WTC11 (cell line): ENCODE measurements at regions not wholly inside any gene's neighbourhood (a gene's known extent, or its start where the extent isn't known, plus 50 kb on each side); places are given as distances from the start of the nearest gene placed in this dataset.

Source experiments
- ATF3 ChIP-seq: sonication (generic); formaldehyde crosslinking; conservative IDR thresholded peaks from 2 replicates; pipeline ENCODE4 v1.8.1; 2022; ENCODE audit warnings: mild to moderate bottlenecking, missing genetic modification reagents
- NR2C2 ChIP-seq: sonication (generic); formaldehyde crosslinking; IDR thresholded peaks from 2 replicates; pipeline ENCODE4 v1.8.0; 2022; ENCODE audit warnings: mild to moderate bottlenecking, missing genetic modification reagents
- TF ChIP-seq, protein P1 (sequence below): sonication (generic); formaldehyde crosslinking; IDR thresholded peaks from 2 replicates; pipeline ENCODE4 v1.8.1; 2023; ENCODE audit warnings: mild to moderate bottlenecking, missing genetic modification reagents
- TF ChIP-seq, protein P2 (sequence below): sonication (generic); formaldehyde crosslinking; IDR thresholded peaks from 2 replicates; pipeline ENCODE4 v1.8.1; 2023; ENCODE audit warnings: mild to moderate bottlenecking, moderate library complexity, missing genetic modification reagents
- TF ChIP-seq, protein P3 (sequence below): fragments of 200-600 bp; IDR thresholded peaks from 2 replicates; pipeline ENCODE4 v1.8.0; 2022; ENCODE audit warnings: antibody characterized with exemption
- TF ChIP-seq, protein P4 (sequence below): sonication (generic); formaldehyde crosslinking; IDR thresholded peaks from 2 replicates; pipeline ENCODE4 v1.8.0; 2022; ENCODE audit warnings: mild to moderate bottlenecking, missing genetic modification reagents
- TF ChIP-seq, protein P5 (sequence below): sonication (generic); formaldehyde crosslinking; IDR thresholded peaks from 2 replicates; pipeline ENCODE4 v1.8.0; 2022; ENCODE audit warnings: missing genetic modification reagents

DNA sequence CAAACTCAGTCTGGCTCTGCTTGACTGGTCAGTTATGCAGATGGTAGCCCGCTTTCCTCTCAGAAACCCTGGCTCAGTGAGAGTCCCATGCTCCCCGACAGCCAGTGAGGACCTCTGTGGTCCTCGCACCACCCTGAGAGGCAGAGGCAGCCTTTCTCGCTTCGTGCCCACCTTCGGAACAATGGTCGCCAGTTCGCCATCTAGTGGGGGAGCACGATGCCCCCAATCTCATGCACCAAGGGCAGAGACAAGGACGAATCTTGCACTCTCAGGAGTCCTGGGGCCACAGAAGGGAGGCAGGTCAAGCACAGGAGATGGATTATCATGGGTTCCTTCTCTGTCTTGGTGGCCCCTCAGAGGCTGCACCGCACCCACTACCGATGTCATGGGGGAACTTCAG is 75.2 kb downstream of the RHCG start:
- TF ChIP-seq ATF3 (CRISPR knock-in tag): no peak
- TF ChIP-seq, protein P1, sequence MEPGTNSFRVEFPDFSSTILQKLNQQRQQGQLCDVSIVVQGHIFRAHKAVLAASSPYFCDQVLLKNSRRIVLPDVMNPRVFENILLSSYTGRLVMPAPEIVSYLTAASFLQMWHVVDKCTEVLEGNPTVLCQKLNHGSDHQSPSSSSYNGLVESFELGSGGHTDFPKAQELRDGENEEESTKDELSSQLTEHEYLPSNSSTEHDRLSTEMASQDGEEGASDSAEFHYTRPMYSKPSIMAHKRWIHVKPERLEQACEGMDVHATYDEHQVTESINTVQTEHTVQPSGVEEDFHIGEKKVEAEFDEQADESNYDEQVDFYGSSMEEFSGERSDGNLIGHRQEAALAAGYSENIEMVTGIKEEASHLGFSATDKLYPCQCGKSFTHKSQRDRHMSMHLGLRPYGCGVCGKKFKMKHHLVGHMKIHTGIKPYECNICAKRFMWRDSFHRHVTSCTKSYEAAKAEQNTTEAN: no peak
- TF ChIP-seq, protein P2, sequence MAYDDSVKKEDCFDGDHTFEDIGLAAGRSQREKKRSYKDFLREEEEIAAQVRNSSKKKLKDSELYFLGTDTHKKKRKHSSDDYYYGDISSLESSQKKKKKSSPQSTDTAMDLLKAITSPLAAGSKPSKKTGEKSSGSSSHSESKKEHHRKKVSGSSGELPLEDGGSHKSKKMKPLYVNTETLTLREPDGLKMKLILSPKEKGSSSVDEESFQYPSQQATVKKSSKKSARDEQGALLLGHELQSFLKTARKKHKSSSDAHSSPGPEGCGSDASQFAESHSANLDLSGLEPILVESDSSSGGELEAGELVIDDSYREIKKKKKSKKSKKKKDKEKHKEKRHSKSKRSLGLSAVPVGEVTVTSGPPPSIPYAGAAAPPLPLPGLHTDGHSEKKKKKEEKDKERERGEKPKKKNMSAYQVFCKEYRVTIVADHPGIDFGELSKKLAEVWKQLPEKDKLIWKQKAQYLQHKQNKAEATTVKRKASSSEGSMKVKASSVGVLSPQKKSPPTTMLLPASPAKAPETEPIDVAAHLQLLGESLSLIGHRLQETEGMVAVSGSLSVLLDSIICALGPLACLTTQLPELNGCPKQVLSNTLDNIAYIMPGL: no peak
- TF ChIP-seq, protein P3, sequence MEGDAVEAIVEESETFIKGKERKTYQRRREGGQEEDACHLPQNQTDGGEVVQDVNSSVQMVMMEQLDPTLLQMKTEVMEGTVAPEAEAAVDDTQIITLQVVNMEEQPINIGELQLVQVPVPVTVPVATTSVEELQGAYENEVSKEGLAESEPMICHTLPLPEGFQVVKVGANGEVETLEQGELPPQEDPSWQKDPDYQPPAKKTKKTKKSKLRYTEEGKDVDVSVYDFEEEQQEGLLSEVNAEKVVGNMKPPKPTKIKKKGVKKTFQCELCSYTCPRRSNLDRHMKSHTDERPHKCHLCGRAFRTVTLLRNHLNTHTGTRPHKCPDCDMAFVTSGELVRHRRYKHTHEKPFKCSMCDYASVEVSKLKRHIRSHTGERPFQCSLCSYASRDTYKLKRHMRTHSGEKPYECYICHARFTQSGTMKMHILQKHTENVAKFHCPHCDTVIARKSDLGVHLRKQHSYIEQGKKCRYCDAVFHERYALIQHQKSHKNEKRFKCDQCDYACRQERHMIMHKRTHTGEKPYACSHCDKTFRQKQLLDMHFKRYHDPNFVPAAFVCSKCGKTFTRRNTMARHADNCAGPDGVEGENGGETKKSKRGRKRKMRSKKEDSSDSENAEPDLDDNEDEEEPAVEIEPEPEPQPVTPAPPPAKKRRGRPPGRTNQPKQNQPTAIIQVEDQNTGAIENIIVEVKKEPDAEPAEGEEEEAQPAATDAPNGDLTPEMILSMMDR: no peak
- TF ChIP-seq NR2C2 (CRISPR knock-in tag): no peak
- TF ChIP-seq, protein P4, sequence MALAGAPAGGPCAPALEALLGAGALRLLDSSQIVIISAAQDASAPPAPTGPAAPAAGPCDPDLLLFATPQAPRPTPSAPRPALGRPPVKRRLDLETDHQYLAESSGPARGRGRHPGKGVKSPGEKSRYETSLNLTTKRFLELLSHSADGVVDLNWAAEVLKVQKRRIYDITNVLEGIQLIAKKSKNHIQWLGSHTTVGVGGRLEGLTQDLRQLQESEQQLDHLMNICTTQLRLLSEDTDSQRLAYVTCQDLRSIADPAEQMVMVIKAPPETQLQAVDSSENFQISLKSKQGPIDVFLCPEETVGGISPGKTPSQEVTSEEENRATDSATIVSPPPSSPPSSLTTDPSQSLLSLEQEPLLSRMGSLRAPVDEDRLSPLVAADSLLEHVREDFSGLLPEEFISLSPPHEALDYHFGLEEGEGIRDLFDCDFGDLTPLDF (CRISPR knock-in tag): no peak
- TF ChIP-seq, protein P5, sequence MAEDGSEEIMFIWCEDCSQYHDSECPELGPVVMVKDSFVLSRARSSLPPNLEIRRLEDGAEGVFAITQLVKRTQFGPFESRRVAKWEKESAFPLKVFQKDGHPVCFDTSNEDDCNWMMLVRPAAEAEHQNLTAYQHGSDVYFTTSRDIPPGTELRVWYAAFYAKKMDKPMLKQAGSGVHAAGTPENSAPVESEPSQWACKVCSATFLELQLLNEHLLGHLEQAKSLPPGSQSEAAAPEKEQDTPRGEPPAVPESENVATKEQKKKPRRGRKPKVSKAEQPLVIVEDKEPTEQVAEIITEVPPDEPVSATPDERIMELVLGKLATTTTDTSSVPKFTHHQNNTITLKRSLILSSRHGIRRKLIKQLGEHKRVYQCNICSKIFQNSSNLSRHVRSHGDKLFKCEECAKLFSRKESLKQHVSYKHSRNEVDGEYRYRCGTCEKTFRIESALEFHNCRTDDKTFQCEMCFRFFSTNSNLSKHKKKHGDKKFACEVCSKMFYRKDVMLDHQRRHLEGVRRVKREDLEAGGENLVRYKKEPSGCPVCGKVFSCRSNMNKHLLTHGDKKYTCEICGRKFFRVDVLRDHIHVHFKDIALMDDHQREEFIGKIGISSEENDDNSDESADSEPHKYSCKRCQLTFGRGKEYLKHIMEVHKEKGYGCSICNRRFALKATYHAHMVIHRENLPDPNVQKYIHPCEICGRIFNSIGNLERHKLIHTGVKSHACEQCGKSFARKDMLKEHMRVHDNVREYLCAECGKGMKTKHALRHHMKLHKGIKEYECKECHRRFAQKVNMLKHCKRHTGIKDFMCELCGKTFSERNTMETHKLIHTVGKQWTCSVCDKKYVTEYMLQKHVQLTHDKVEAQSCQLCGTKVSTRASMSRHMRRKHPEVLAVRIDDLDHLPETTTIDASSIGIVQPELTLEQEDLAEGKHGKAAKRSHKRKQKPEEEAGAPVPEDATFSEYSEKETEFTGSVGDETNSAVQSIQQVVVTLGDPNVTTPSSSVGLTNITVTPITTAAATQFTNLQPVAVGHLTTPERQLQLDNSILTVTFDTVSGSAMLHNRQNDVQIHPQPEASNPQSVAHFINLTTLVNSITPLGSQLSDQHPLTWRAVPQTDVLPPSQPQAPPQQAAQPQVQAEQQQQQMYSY (CRISPR knock-in tag): no peak
